Naive thymus-derived CD8-positive, alpha-beta T cell (primary cell): ENCODE measurements at regions not wholly inside any gene's neighbourhood (a gene's known extent, or its start where the extent isn't known, plus 50 kb on each side); places are given as distances from the start of the nearest gene placed in this dataset.

Experiments used
- ATAC-seq, 2 donors: fragments of 150-1000 bp; cut with Tn5 transposase in 1 of 2; sonication (Bioruptor Pico), chemical (Tn5 transposase) in 1 of 2; 1 replicate in 1 of 2; 2 replicates in 1 of 2; pipeline ENCODE4 v1.10.0; 2021; ENCODE audit warnings: mild to moderate bottlenecking in 2 of 2, moderate library complexity in 2 of 2
- POLR2A ChIA-PET: fragments of 350-600 bp; sonication (Branson Sonifier 250); formaldehyde crosslinking; loops from one replicate; lab custom pipeline; 2021; ENCODE audit warnings: antibody characterized with exemption; lab: Charles Lee
- DNase-seq, 10 donors: peaks; one replicate each; pipeline versions ENCODE4 v3.0.0 to v3.0.0-alpha.2; 2020 to 2022
- H3K27ac Mint-ChIP-seq, 10 donors: one replicate each; pipeline ENCODE4 v1.8.0; 2020 to 2022; ENCODE audit warnings: mild to moderate bottlenecking in 10 of 10, mixed read lengths in 10 of 10, moderate library complexity in 4 of 10, inconsistent platforms in 1 of 10
- H3K27me3 Mint-ChIP-seq, 5 donors: one replicate each; pipeline ENCODE4 v1.8.0; 2021 to 2022; ENCODE audit warnings: mixed read lengths in 5 of 5
- H3K36me3 Mint-ChIP-seq, 3 donors: one replicate each; pipeline ENCODE4 v1.8.0; 2020 to 2022; ENCODE audit warnings: mixed read lengths in 3 of 3, mild to moderate bottlenecking in 2 of 3, inconsistent platforms in 1 of 3
- H3K4me1 Mint-ChIP-seq, 4 donors: one replicate each; pipeline ENCODE4 v1.8.0; 2021 to 2022; ENCODE audit warnings: mixed read lengths in 4 of 4
- H3K4me3 Mint-ChIP-seq, 10 donors: one replicate each; pipeline ENCODE4 v1.8.0; 2020 to 2022; ENCODE audit warnings: mild to moderate bottlenecking in 10 of 10, mixed read lengths in 10 of 10, moderate library complexity in 6 of 10, inconsistent platforms in 1 of 10
- H3K9me3 Mint-ChIP-seq, 9 donors: one replicate each; pipeline ENCODE4 v1.8.0; 2020 to 2022; ENCODE audit warnings: mixed read lengths in 9 of 9, mild to moderate bottlenecking in 3 of 9, inconsistent platforms in 1 of 9, moderate library complexity in 1 of 9

- no peaks in the 10 kb centered on the region for H3K9me3 Mint-ChIP-seq
- ATAC-seq, result no peak
- no peak overlapping the region for H3K27ac Mint-ChIP-seq
- no peaks in the 10 kb centered on the region for H3K4me1 Mint-ChIP-seq
- no peak for DNase-seq
- H3K27me3 Mint-ChIP-seq, result peaks cover 3 to 23% (median 4%) of the 10 kb centered on the region in 5 donors
- no peak overlapping the region for H3K4me3 Mint-ChIP-seq
- no peaks in the 10 kb centered on the region for H3K36me3 Mint-ChIP-seq
- POLR2A ChIA-PET, result no interaction called here
Measured at GRCh38 chr4:16450724-16451123, 224.5 kb upstream of the TAPT1 start.

DNA sequence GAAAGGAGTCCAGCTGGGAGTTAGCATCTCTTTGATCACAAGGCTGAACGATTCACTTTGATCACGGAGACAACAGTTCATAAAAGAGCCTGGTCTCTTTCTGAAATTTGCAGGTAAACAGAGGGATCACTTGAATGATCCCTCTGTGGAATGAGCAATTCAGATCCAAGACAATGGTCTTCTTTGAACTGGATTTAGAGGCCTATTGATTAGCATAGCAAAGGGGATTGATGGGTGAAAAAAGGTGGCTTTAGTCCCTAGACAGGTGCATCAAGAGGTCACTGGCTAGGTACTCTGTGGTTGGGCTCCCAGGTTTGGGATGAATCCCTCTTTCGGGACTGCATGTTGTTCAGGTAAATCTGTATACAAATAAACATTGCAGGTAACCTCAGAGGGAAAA, 223.8 kb upstream of the TAPT1 start:
- Mint-ChIP-seq H3K4me3 (no peak overlapping the region), H3K27ac (no peak overlapping the region), H3K36me3 (no peaks in the 10 kb centered on the region), H3K27me3 (peaks cover 1 to 23% (median 3%) of the 10 kb centered on the region in 5 donors), H3K9me3 (no peaks in the 10 kb centered on the region), H3K4me1 (no peaks in the 10 kb centered on the region)
- DNase-seq (no peak), ATAC-seq (no peak)
- POLR2A ChIA-PET, result no interaction called here

DNA sequence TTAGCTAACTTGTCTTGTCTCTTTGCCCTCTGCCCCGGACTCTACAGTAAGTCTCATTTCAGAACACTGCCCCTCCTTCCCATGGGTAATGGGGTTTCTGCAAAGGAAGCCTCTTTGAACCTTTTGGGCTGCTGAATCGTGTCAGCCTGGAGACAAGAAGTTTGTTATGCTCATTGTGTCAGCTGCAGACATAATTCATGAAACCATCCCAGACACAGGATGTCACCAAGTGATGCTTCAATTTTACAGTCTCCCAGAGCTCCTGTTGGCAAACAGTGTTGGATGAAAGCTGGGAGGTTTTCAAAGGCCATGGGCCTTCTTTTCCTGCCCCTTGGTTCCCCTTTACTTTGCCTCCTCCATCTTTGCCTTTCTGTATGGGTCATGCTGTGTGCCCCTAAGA, 223.1 kb upstream of the TAPT1 start:
- no peak for DNase-seq
- peaks cover 0 to 23% (median 1%) of the 10 kb centered on the region in 5 donors for H3K27me3 Mint-ChIP-seq
- no peaks in the 10 kb centered on the region for H3K9me3 Mint-ChIP-seq
- H3K4me3 Mint-ChIP-seq, result no peak overlapping the region
- POLR2A ChIA-PET, result no interaction called here
- no peak overlapping the region for H3K27ac Mint-ChIP-seq
- ATAC-seq, result no peak
- H3K4me1 Mint-ChIP-seq, result no peaks in the 10 kb centered on the region
- no peaks in the 10 kb centered on the region for H3K36me3 Mint-ChIP-seq

GRCh38 chr4:16448241-16448840, 222.1 kb upstream of the TAPT1 start:
- Mint-ChIP-seq H3K9me3 (no peaks in the 10 kb centered on the region), H3K4me1 (no peaks in the 10 kb centered on the region), H3K27ac (no peak overlapping the region), H3K36me3 (no peaks in the 10 kb centered on the region), H3K27me3 (peaks cover 0 to 23% (median 5%) of the 10 kb centered on the region in 5 donors), H3K4me3 (no peak overlapping the region)
- no peak for ATAC-seq
- POLR2A ChIA-PET, result no interaction called here
- no peak for DNase-seq

GRCh38 chr4:16443504-16444088, 217.3 kb upstream of the TAPT1 start:
- Mint-ChIP-seq H3K4me3 (no peak overlapping the region), H3K27me3 (peaks cover 3 to 16% (median 11%) of the 10 kb centered on the region in 5 donors), H3K36me3 (no peaks in the 10 kb centered on the region), H3K4me1 (no peaks in the 10 kb centered on the region), H3K9me3 (peaks cover under 1 to 4% (median 3%) of the 10 kb centered on the region in 9 donors), H3K27ac (no peak overlapping the region)
- peak in 3 of 10 donors; percentile 4 to 19 (median 14) for DNase-seq
- ATAC-seq, result no peak
- POLR2A ChIA-PET, result no interaction called here

- Mint-ChIP-seq H3K27ac (no peak overlapping the region), H3K4me3 (no peak overlapping the region), H3K36me3 (no peaks in the 10 kb centered on the region), H3K9me3 (peaks cover 9 to 17% (median 14%) of the 10 kb centered on the region in 9 donors), H3K4me1 (no peaks in the 10 kb centered on the region), H3K27me3 (peaks cover 3 to 16% (median 8%) of the 10 kb centered on the region in 5 donors)
- ATAC-seq (no peak), DNase-seq (no peak)
- POLR2A ChIA-PET, result no interaction called here
Measured at GRCh38 chr4:16442296-16442695, 216.0 kb upstream of the TAPT1 start.

- no peak overlapping the region for H3K27ac Mint-ChIP-seq
- H3K36me3 Mint-ChIP-seq, result no peaks in the 10 kb centered on the region
- H3K9me3 Mint-ChIP-seq, result peaks cover 9 to 31% (median 18%) of the 10 kb centered on the region in 9 donors
- no peak overlapping the region for H3K4me3 Mint-ChIP-seq
- POLR2A ChIA-PET, result no interaction called here
- DNase-seq, result no peak
- peaks cover 3 to 16% (median 10%) of the 10 kb centered on the region in 5 donors for H3K27me3 Mint-ChIP-seq
- H3K4me1 Mint-ChIP-seq, result no peaks in the 10 kb centered on the region
- no peak for ATAC-seq
Measured at GRCh38 chr4:16439768-16440167, 213.5 kb upstream of the TAPT1 start.

GRCh38 chr4:16438986-16439385, 212.7 kb upstream of the TAPT1 start:
- ATAC-seq (no peak), DNase-seq (no peak)
- Mint-ChIP-seq H3K9me3 (peaks cover 10 to 31% (median 21%) of the 10 kb centered on the region in 9 donors), H3K4me1 (no peaks in the 10 kb centered on the region), H3K4me3 (no peak overlapping the region), H3K27ac (no peak overlapping the region), H3K27me3 (peaks cover 6 to 18% (median 11%) of the 10 kb centered on the region in 5 donors), H3K36me3 (no peaks in the 10 kb centered on the region)
- POLR2A ChIA-PET, result no interaction called here

DNA sequence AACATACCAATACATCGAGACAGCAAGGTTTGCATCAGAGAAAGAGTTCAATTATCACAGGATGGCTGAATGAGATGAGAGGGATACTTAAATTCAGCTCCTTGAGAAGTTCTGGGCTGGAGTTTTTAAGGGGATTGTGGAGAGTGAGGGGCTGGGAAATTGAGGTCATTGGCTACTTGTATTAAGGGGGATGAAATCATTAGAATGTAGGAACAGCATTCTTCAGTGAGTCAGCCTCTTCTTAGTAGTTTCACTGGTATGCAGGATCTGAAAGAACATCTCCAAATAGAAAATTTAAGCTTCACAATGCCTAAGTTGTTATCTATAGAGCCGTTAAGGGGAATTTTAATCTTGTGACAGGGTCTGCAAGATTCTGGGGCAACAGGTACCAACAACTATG, 211.6 kb upstream of the TAPT1 start:
- H3K27ac Mint-ChIP-seq, result no peak overlapping the region
- H3K27me3 Mint-ChIP-seq, result peaks cover 8 to 28% (median 11%) of the 10 kb centered on the region in 5 donors
- no peak for ATAC-seq
- no peak overlapping the region for H3K4me3 Mint-ChIP-seq
- no peaks in the 10 kb centered on the region for H3K4me1 Mint-ChIP-seq
- POLR2A ChIA-PET, result no interaction called here
- H3K36me3 Mint-ChIP-seq, result no peaks in the 10 kb centered on the region
- no peak for DNase-seq
- H3K9me3 Mint-ChIP-seq, result peaks cover 11 to 31% (median 21%) of the 10 kb centered on the region in 9 donors

DNA sequence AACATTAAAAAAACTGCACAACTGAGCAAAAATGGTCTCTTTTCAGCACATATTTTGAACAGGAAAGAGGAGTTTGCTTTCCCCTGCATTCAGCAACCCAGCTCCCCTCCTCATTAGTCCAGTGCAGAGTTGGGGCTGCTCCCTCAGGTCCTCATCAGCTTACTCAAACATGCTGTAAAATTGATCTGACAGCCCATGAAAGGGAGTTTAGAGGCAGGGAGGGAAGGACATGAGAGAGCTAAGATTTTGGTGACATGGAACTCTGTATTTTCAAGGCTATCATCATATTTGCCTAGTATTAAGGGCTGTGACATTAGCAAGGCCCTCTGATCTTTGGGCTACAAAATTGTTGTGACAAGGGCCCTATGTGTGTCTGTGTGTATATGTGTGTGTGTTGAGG, 205.6 kb upstream of the TAPT1 start:
- H3K27ac Mint-ChIP-seq, result no peak overlapping the region
- no peak for DNase-seq
- POLR2A ChIA-PET, result no interaction called here
- no peak overlapping the region for H3K4me3 Mint-ChIP-seq
- no peak for ATAC-seq
- H3K27me3 Mint-ChIP-seq, result peaks cover 8 to 60% (median 23%) of the 10 kb centered on the region in 5 donors
- H3K4me1 Mint-ChIP-seq, result no peaks in the 10 kb centered on the region
- no peaks in the 10 kb centered on the region for H3K36me3 Mint-ChIP-seq
- H3K9me3 Mint-ChIP-seq, result peaks cover 0 to 11% (median 7%) of the 10 kb centered on the region in 9 donors

DNA sequence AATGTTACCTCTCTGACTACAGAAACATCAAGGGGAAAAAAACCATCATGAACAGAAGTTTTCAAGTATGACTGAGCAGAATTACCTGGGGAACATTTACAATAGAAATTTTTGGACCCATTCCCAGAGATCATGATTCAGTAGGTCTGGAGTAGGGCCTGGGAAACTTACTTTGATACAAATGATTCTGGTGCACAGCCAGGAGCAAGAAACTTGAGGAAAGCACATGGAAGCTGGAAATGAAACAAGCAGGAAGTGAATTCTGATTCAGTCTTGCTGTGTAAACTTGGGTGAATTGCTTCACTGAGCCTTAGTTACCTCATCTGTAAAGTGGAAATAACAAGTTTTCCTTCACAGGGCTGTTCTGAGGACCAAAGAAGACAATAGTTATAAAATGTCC, 192.5 kb upstream of the TAPT1 start:
- Mint-ChIP-seq H3K36me3 (peaks cover 0 to 14% (median 0%) of the 10 kb centered on the region in 3 donors), H3K9me3 (peaks cover 0 to 15% (median 2%) of the 10 kb centered on the region in 9 donors), H3K27ac (no peak overlapping the region), H3K4me1 (peaks cover 0 to 2% (median 0%) of the 10 kb centered on the region in 4 donors), H3K4me3 (no peak overlapping the region), H3K27me3 (peaks cover 0 to 21% (median 4%) of the 10 kb centered on the region in 5 donors)
- POLR2A ChIA-PET, result no interaction called here
- no peak for DNase-seq
- ATAC-seq, result no peak

GRCh38 chr4:16417198-16417597, 190.9 kb upstream of the TAPT1 start:
- Mint-ChIP-seq H3K36me3 (peaks cover 0 to 14% (median 0%) of the 10 kb centered on the region in 3 donors), H3K9me3 (peaks cover 0 to 15% (median 2%) of the 10 kb centered on the region in 9 donors)
- ATAC-seq, result no peak

GRCh38 chr4:16416601-16417000, 190.3 kb upstream of the TAPT1 start:
- H3K9me3 Mint-ChIP-seq, result peaks cover 0 to 15% (median 2%) of the 10 kb centered on the region in 9 donors
- peaks cover 2 to 28% (median 6%) of the 10 kb centered on the region in 5 donors for H3K27me3 Mint-ChIP-seq
- H3K4me3 Mint-ChIP-seq, result no peak overlapping the region
- H3K4me1 Mint-ChIP-seq, result peaks cover 0 to 2% (median 0%) of the 10 kb centered on the region in 4 donors
- H3K36me3 Mint-ChIP-seq, result peaks cover 0 to 14% (median 0%) of the 10 kb centered on the region in 3 donors
- no peak overlapping the region for H3K27ac Mint-ChIP-seq
- POLR2A ChIA-PET, result no interaction called here
- no peak for DNase-seq
- no peak for ATAC-seq

More at GRCh38 chr4:16417198-16417597, 190.9 kb upstream of the TAPT1 start:
- peaks cover 0 to 2% (median 0%) of the 10 kb centered on the region in 4 donors for H3K4me1 Mint-ChIP-seq
- peaks cover 2 to 28% (median 5%) of the 10 kb centered on the region in 5 donors for H3K27me3 Mint-ChIP-seq
- DNase-seq, result no peak
- no peak overlapping the region for H3K27ac Mint-ChIP-seq
- POLR2A ChIA-PET, result no interaction called here
- no peak overlapping the region for H3K4me3 Mint-ChIP-seq
